HepG2 (cell line): ENCODE measurements at regions not wholly inside any gene's neighbourhood (a gene's known extent, or its start where the extent isn't known, plus 50 kb on each side); places are given as distances from the start of the nearest gene placed in this dataset.

Experiments used
- NR3C1 ChIP-seq: sonication (generic); formaldehyde crosslinking; IDR thresholded peaks from 2 replicates; pipeline ENCODE4 v1.4.0; 2020; ENCODE audit warnings: missing genetic modification reagents
- PHF20 ChIP-seq: sonication (generic); formaldehyde crosslinking; IDR thresholded peaks from 2 replicates; pipeline ENCODE4 v1.5.0; 2020; ENCODE audit warnings: mild to moderate bottlenecking, missing genetic modification reagents
- SALL1 ChIP-seq: sonication (generic); formaldehyde crosslinking; IDR thresholded peaks from 2 replicates; pipeline ENCODE4 v1.8.0; 2022; ENCODE audit warnings: mild to moderate bottlenecking, missing genetic modification reagents
- ZNF468 ChIP-seq: sonication (generic); formaldehyde crosslinking; IDR thresholded peaks from 2 replicates; pipeline ENCODE4 v1.8.0; 2022; ENCODE audit warnings: mild to moderate bottlenecking, moderate library complexity, missing genetic modification reagents

DNA sequence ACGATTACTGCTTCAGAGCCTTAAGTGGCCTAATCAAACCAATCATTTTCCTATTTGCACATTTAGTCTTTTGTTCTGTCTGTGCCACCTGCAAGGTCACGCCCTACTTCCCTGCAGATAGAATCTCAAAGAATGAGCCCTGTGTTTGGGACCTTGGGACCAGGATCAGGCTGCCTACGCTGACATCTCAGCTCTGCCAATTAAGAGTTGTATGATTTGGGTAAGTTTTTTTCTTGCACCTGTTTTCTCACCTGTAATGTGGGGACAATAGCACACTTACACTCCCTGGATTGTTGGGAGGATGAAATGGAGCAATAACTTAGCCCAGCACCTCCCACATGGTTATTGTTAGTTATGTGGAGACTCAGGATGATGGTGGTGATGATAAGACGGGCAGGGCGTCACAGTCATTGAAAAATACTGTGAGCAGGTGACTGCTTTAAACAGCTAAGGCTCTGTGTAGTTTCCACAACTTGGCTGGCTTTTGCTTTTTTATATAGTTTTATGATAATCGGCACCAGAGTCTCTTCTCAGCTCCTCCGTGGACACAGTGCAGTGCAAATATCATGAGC, 155.0 kb downstream of the ADAMTS15 start:
- TF ChIP-seq NR3C1 (no peak), PHF20 (no peak), ZNF468 (CRISPR knock-in tag) (no peak), SALL1 (CRISPR knock-in tag) (no peak)
